AG09309 (cell line): ENCODE measurements at regions not wholly inside any gene's neighbourhood (a gene's known extent, or its start where the extent isn't known, plus 50 kb on each side); places are given as distances from the start of the nearest gene placed in this dataset.
"Not testable (repeated sequence)": the region's sequence is repeated elsewhere in the genome, so short reads cannot be mapped to it uniquely, and the experiment has no call there.

Source experiments
- DNase-seq: peaks from one replicate; pipeline ENCODE4 v3.0.0-alpha.2; 2010; ENCODE audit warnings: low read depth
- H3K4me3 ChIP-seq: 2 replicates; pipeline ENCODE4 v1.5.1; 2011; ENCODE audit warnings: mild to moderate bottlenecking, low read depth, low read length, moderate library complexity; ENCODE audit not compliant: control insufficient read depth
- TF ChIP-seq, protein P1 (sequence below): IDR thresholded peaks from 2 replicates; pipeline ENCODE4 v1.5.1; 2011; ENCODE audit warnings: mild to moderate bottlenecking, low read depth, low read length, inconsistent platforms; ENCODE audit not compliant: insufficient read depth, control insufficient read depth; ENCODE audit errors: missing control alignments

DNA sequence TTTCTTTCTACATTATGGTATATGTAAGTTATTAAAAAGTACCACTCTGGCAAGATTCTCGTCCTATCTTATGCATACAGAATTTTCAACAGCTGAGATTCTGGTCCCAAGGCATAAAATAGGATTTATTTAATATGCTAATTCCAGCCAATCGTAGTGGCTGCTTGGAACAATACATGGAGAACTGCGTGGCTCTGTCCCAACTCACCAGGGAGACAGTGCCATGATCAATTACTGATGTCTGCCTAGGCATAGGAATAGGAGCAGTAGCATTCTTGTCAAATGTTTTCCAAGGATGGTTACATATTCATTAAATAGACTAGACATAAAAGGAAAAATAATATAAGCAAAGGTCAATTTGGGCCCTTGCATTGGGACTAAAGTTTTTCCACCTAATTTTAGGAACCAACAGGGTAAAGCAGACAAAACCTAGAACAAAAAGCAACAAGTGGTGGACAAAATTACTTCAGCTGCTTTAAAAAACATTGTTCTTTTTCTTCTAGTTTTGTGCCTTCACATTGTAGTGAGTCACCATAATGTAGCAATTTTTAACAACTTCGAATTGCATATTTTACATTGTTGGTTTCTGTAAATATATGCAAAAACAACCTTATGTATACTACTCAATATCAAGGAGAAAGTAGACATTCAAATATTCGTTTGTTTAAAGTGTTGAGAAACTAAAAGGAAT is 232.8 kb upstream of the ATP5MC3 start:
- H3K4me3 ChIP-seq = no peak overlapping the region
- TF ChIP-seq, protein P1, sequence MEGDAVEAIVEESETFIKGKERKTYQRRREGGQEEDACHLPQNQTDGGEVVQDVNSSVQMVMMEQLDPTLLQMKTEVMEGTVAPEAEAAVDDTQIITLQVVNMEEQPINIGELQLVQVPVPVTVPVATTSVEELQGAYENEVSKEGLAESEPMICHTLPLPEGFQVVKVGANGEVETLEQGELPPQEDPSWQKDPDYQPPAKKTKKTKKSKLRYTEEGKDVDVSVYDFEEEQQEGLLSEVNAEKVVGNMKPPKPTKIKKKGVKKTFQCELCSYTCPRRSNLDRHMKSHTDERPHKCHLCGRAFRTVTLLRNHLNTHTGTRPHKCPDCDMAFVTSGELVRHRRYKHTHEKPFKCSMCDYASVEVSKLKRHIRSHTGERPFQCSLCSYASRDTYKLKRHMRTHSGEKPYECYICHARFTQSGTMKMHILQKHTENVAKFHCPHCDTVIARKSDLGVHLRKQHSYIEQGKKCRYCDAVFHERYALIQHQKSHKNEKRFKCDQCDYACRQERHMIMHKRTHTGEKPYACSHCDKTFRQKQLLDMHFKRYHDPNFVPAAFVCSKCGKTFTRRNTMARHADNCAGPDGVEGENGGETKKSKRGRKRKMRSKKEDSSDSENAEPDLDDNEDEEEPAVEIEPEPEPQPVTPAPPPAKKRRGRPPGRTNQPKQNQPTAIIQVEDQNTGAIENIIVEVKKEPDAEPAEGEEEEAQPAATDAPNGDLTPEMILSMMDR = no peak
- DNase-seq = no peak

DNA sequence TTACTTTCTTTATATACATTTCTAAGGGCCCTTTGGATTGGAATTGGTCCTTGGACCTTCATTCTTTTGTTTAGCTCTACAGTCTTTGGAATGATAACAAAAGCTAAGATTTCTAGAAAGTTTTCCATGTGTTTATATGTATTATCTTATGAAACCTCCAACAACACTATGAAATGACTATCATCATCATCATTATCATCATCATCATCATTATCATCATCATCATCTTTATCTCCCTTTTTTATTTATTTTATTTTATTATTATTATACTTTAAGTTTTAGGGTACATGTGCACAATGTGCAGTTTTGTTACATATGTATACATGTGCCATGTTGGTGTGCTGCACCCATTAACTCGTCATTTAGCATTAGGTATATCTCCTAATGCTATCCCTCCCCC is 229.4 kb upstream of the ATP5MC3 start:
- H3K4me3 ChIP-seq, DNase-seq: not testable (repeated sequence)

DNA sequence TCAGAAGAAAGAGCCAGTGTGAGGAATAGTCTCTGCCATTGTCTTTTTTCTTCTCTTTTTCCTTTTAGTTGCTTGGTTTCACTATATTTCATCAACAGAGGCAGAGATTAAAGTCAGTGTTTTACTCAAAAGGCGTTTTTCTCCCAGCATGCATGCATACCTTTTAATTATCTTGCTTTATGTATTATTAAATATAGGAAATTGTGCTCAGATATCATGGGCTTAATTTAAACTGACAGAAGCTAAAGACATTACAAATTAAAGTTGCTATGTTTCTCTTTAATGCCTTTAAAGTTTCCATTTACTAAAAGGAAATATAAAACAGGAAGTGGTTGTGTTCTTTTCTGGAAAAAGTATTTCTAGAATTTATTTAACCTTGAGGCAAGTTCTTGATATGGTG is 223.3 kb upstream of the ATP5MC3 start:
- TF ChIP-seq, protein P1 = no peak
- no peak for DNase-seq
- H3K4me3 ChIP-seq = no peak overlapping the region

DNA sequence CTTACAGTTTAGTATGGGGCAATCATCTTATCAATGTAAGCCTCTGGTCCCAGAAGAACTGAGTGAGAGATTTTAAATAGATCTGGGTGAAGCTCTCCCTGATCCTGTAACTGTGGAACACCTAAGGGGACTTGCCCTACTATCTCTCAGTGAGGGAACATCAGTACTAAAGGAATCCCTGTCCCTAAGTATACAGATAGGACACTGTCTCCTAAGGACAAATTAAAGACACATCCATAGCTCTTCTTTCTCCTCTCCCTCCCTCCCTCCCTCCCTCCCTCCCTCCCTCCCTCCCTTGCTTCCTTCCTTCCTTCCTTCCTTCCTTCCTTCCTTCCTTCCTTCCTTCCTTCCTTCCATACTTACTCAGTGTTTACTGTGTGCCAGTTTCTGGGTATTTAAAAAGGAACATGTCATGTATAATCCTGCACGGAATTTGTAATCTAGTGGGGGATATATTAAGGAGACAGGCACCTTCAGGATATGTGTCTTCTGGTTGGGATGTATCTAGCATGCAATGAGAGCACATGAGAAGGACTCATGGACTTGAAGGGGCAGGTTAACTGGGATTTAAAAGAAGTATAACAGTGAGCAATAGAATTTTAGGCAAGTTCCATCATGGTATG is 222.2 kb upstream of the ATP5MC3 start:
- no peak for DNase-seq
- no peak overlapping the region for H3K4me3 ChIP-seq
- TF ChIP-seq, protein P1 = no peak

DNA sequence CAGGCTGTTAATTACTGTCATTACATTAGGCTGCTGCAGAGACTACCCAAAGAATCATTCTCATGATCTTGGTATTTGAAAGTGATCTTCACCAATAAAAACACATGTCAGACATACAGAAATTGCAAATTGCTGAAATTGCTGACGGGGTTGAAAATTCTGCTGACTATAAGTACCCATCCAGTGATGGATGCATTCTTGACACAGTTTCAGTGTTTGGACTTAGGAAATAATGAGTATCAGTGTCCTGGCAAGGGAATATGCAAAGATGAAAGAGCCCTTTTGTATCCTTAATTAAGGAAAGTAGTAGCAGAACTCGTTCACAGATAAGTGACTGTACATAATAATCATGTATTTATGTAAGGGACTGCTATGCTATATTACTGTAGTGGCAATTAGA is 221.1 kb upstream of the ATP5MC3 start:
- no peak for DNase-seq
- no peak overlapping the region for H3K4me3 ChIP-seq
- TF ChIP-seq, protein P1 = no peak

DNA sequence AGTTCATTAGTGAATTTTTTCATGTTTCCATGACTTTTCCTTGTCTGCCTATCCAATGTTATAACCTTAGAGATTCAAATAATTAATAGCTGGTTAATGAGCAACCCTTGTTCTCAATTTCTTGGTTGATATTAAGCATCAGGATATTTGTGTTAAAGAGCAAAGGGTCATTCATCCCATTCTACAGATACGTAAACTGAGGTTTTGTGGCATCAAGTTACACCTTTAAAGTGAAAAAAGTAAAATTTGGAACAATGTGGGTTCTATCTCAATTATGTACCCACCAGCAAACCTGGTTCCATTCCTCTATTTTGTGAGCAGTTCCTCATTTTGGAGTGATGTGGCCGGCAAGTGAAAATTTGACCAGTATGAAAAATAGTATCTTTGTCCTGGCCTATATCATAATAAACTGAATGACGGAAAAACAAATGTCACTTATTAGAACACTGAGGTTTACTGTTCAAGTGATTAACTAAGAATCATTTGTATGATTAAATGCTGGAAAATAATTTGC is 220.5 kb upstream of the ATP5MC3 start:
- DNase-seq = no peak
- H3K4me3 ChIP-seq = no peak overlapping the region
- TF ChIP-seq, protein P1 = no peak

DNA sequence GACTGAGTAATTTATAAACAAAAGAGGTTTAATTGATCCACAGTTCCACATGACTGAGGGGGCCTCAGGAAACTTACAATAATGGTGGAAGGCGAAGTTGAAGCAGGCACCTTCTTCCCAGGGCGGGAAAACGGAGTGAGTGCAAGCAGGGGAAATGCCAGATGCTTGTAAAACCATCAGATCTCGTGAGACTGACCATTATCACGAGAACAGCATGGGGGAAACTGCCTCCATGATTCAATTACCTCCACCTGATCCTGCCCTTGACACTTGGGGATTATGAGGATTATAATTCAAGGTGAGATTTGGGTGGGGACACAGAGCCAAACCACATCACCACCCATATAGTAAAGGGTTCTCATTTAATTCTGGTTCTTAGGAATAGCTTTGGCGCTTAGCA is 219.5 kb upstream of the ATP5MC3 start:
- DNase-seq = no peak
- TF ChIP-seq, protein P1 = no peak
- no peak overlapping the region for H3K4me3 ChIP-seq
